ENCODE measurements at regions not wholly inside any gene's neighbourhood (a gene's known extent, or its start where the extent isn't known, plus 50 kb on each side); places are given as distances from the start of the nearest gene placed in this dataset.

GRCh38 chr14:101634202-101634849 lies 73.0 kb downstream of the DIO3 start:
- BruUV-seq (replicated peaks), result no TSS peak
- TF ChIP-seq MEF2B (IDR thresholded peaks at IDR 0.05; ENCODE audit: partially characterized antibody, poor library complexity, severe bottlenecking) (no peak), NBN (IDR thresholded peaks at IDR 0.05) (no peak), NR2F1 (conservative IDR thresholded peaks at IDR 0.05) (no peak), POU2F2 (IDR thresholded peaks at IDR 0.05; ENCODE audit: borderline replicate concordance, low read depth, low read length) (no peak)
- CTCF ChIA-PET, result no interaction called here

GRCh38 chr14:101634850-101635748 lies 73.8 kb downstream of the DIO3 start:
- WGBS (ENCODE audit: insufficient coverage, insufficient replicate concordance, low lambda C conversion rate, missing lambda C conversion rate), result 66% methylated on average over 44 of the region's 56 CpGs
- Histone ChIP-seq H4K20me1 (ENCODE audit: control insufficient read depth, insufficient read depth) (no peaks in the 10 kb centered on the region), H3K9me3 (replicated peaks; ENCODE audit: control insufficient read depth, insufficient read depth, low read length) (no peaks in the 10 kb centered on the region), H3K79me2 (ENCODE audit: control insufficient read depth, insufficient read depth, low read length) (no peaks in the 10 kb centered on the region), H3K27me3 (replicated peaks in 1 of 2; ENCODE audit: control insufficient read depth in 2 of 2, insufficient read depth in 2 of 2, low read length in 1 of 2) (no peaks in the 10 kb centered on the region; a peak in 1 of 4 replicates), H3K4me2 (ENCODE audit: control insufficient read depth, insufficient read depth) (no peak overlapping the region), H2AFZ (ENCODE audit: control insufficient read depth, low read depth, low read length) (no peak overlapping the region), H3K4me3 (no peak overlapping the region), H3K9ac (ENCODE audit: control insufficient read depth, insufficient read depth, low read length) (no peak overlapping the region), H3K27ac (ENCODE audit: control insufficient read depth, insufficient read depth) (no peak overlapping the region), H3K36me3 (ENCODE audit: control insufficient read depth in 2 of 2, insufficient read depth in 2 of 2, low read length in 1 of 2) (no peaks in the 10 kb centered on the region), H3K4me1 (ENCODE audit: control insufficient read depth, insufficient read depth, low read length) (no peaks in the 10 kb centered on the region)
- RAD21 ChIA-PET (ENCODE audit: unreplicated experiment), result no interaction called here
- POLR2A ChIA-PET, result no interaction called here
- FAIRE-seq (no peak), ATAC-seq (no peak), DNase-seq (ENCODE audit: low read depth, low spot score) (no peak)
- no TSS peak for BruUV-seq (replicated peaks)
- SMC1A ChIA-PET (ENCODE audit: uncharacterized antibody, unreplicated experiment), result no interaction called here
- CTCF ChIA-PET, result interaction anchor here (1.5 kb wide), 1 partner anchor 8 kb away, joined by 3 read pairs; no protein-coding TSS in a partner anchor
- intact Hi-C loops (cut with micrococcal nuclease; ENCODE audit: unreplicated experiment), result no loop called here
- in situ Hi-C loops (cut with MboI), result loop anchor here (5.0 kb wide), 1 partner anchor 783 kb away; no protein-coding TSS in a partner anchor
- no peak for TF ChIP-seq SP1 (IDR thresholded peaks at IDR 0.05; ENCODE audit: low read depth, low read length)
- no peak for TF ChIP-seq HCFC1 (IDR thresholded peaks at IDR 0.05; ENCODE audit: low read length)
- TF ChIP-seq RELA (IDR thresholded peaks at IDR 0.05; ENCODE audit: borderline replicate concordance, partially characterized antibody), result no peak
- TF ChIP-seq, protein P1, sequence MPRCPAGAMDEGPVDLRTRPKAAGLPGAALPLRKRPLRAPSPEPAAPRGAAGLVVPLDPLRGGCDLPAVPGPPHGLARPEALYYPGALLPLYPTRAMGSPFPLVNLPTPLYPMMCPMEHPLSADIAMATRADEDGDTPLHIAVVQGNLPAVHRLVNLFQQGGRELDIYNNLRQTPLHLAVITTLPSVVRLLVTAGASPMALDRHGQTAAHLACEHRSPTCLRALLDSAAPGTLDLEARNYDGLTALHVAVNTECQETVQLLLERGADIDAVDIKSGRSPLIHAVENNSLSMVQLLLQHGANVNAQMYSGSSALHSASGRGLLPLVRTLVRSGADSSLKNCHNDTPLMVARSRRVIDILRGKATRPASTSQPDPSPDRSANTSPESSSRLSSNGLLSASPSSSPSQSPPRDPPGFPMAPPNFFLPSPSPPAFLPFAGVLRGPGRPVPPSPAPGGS (IDR thresholded peaks at IDR 0.05; ENCODE audit: borderline replicate concordance, insufficient read depth, low read depth, low read length, poor library complexity, severe bottlenecking), result no peak
- TF ChIP-seq POU2F2 (IDR thresholded peaks at IDR 0.05; ENCODE audit: borderline replicate concordance, low read depth, low read length), result no peak
- TF ChIP-seq IKZF2 (IDR thresholded peaks at IDR 0.05), result no peak
- TF ChIP-seq ZNF384 (IDR thresholded peaks at IDR 0.05; ENCODE audit: borderline replicate concordance, low read depth, low read length), result no peak
- TF ChIP-seq PAX8 (IDR thresholded peaks at IDR 0.05), result no peak
- TF ChIP-seq TCF12 (IDR thresholded peaks at IDR 0.05; ENCODE audit: low read depth, low read length), result no peak
- TF ChIP-seq JUNB (IDR thresholded peaks at IDR 0.05), result no peak
- no peak for TF ChIP-seq KAT2A (conservative IDR thresholded peaks at IDR 0.05; ENCODE audit: control insufficient read depth, low read depth, low read length)
- TF ChIP-seq SMC3 (IDR thresholded peaks at IDR 0.05; ENCODE audit: borderline replicate concordance, low read length), result no peak
- TF ChIP-seq SREBF2 (IDR thresholded peaks at IDR 0.05; ENCODE audit: low read length), result no peak

More at GRCh38 chr14:101634202-101634849, 73.0 kb downstream of the DIO3 start:
- POLR2A ChIA-PET, result no interaction called here
- SMC1A ChIA-PET (ENCODE audit: uncharacterized antibody, unreplicated experiment), result no interaction called here
- no peak for FAIRE-seq
- no peak for ATAC-seq
- Histone ChIP-seq H2AFZ (ENCODE audit: control insufficient read depth, low read depth, low read length) (no peak overlapping the region), H3K9me3 (replicated peaks; ENCODE audit: control insufficient read depth, insufficient read depth, low read length) (no peaks in the 10 kb centered on the region), H3K4me3 (no peak overlapping the region), H3K9ac (ENCODE audit: control insufficient read depth, insufficient read depth, low read length) (no peak overlapping the region), H3K4me1 (ENCODE audit: control insufficient read depth, insufficient read depth, low read length) (no peaks in the 10 kb centered on the region), H3K79me2 (ENCODE audit: control insufficient read depth, insufficient read depth, low read length) (no peaks in the 10 kb centered on the region), H3K27ac (ENCODE audit: control insufficient read depth, insufficient read depth) (no peak overlapping the region), H3K4me2 (ENCODE audit: control insufficient read depth, insufficient read depth) (no peak overlapping the region), H3K27me3 (replicated peaks in 1 of 2; ENCODE audit: control insufficient read depth in 2 of 2, insufficient read depth in 2 of 2, low read length in 1 of 2) (no peaks in the 10 kb centered on the region; a peak in 1 of 4 replicates), H4K20me1 (ENCODE audit: control insufficient read depth, insufficient read depth) (no peaks in the 10 kb centered on the region), H3K36me3 (ENCODE audit: control insufficient read depth in 2 of 2, insufficient read depth in 2 of 2, low read length in 1 of 2) (no peaks in the 10 kb centered on the region)
- intact Hi-C loops (cut with micrococcal nuclease; ENCODE audit: unreplicated experiment), result no loop called here
- DNase-seq (ENCODE audit: low read depth, low spot score), result no peak
- WGBS (ENCODE audit: insufficient coverage, insufficient replicate concordance, low lambda C conversion rate, missing lambda C conversion rate), result 34% methylated on average over 18 of the region's 20 CpGs
- RAD21 ChIA-PET (ENCODE audit: unreplicated experiment), result no interaction called here
- in situ Hi-C loops (cut with MboI), result loop anchor here (5.0 kb wide), 1 partner anchor 782 kb away; no protein-coding TSS in a partner anchor

Data from GM12878 (cell line).